Body of pancreas (tissue), 4 donors: ENCODE measurements at regions not wholly inside any gene's neighbourhood (a gene's known extent, or its start where the extent isn't known, plus 50 kb on each side); places are given as distances from the start of the nearest gene placed in this dataset.
"Not testable (repeated sequence)": the region's sequence is repeated elsewhere in the genome, so short reads cannot be mapped to it uniquely, and the experiment has no call there.

Experiments used
- ATAC-seq: fragments of 150-250 bp; one replicate; pipeline ENCODE4 v1.9.1; 2016
- DNase-seq, 4 donors: peaks; one replicate each; pipeline ENCODE4 v3.0.0-alpha.2; 2019
- H3K27ac ChIP-seq, 4 donors: fragments of 200-600 bp; sonication (generic); 1 replicate in 3 of 4; 2 replicates in 1 of 4; pipeline versions ENCODE4 v1.5.1 to v1.6.1; 2016 to 2019; ENCODE audit warnings: mild to moderate bottlenecking in 1 of 4, mixed read lengths in 1 of 4, moderate library complexity in 1 of 4
- H3K27me3 ChIP-seq, 2 donors: fragments of 200-600 bp; sonication (generic); one replicate each; pipeline ENCODE4 v1.6.0; 2016; ENCODE audit warnings: mild to moderate bottlenecking in 1 of 2
- H3K36me3 ChIP-seq, 2 donors: fragments of 200-600 bp; sonication (generic); replicated peaks in 1 of 2; 2 replicates each; pipeline ENCODE4 v1.5.1; 2016; ENCODE audit warnings: low read depth in 2 of 2; ENCODE audit not compliant: insufficient read depth in 1 of 2
- H3K4me1 ChIP-seq: fragments of 200-600 bp; sonication (generic); one replicate; pipeline ENCODE4 v1.6.0; 2016
- H3K4me3 ChIP-seq, 2 donors: fragments of 200-600 bp; sonication (generic); 1 replicate in 1 of 2; 2 replicates in 1 of 2; pipeline ENCODE4 v1.5.1; 2016 to 2019
- H3K9me3 ChIP-seq, 3 donors: fragments of 200-600 bp; sonication (generic); 1 replicate in 2 of 3; 2 replicates in 1 of 3; pipeline ENCODE4 v1.5.1; 2016
- WGBS, 2 donors: methylation state at CpG; one replicate each; pipeline ENCODE4 v1.1.5; 2017; 5-methylcytosine and 5-hydroxymethylcytosine counted together
- intact Hi-C: fragments of 100-400 bp; cut with DNase I; formaldehyde crosslinking; loops from one replicate; pipeline ENCODE4 v1.15.1; 2023

- ATAC-seq, result not testable (repeated sequence)
Observed at GRCh38 chr1:144067042-144067441, 95.3 kb upstream of the FAM72C start.

GRCh38 chr1:144066071-144066813 is 94.5 kb upstream of the FAM72C start:
- intact Hi-C loops, H3K36me3 ChIP-seq, H3K27ac ChIP-seq, H3K4me3 ChIP-seq, H3K27me3 ChIP-seq, H3K9me3 ChIP-seq, DNase-seq, H3K4me1 ChIP-seq: not testable (repeated sequence)
- 84% methylated on average over 4 of the region's 10 CpGs; no CpG with 5 or more reads in 1 of the 2 donors for WGBS, 2 donors
- ATAC-seq, result peak; percentile 6

More at GRCh38 chr1:144067042-144067441, 95.3 kb upstream of the FAM72C start:
- H3K9me3 ChIP-seq, H3K27ac ChIP-seq, intact Hi-C loops, H3K27me3 ChIP-seq, DNase-seq, H3K4me1 ChIP-seq, H3K36me3 ChIP-seq, H3K4me3 ChIP-seq: not testable (repeated sequence)
- no CpG with 5 or more reads among the region's 7 CpGs for WGBS, 2 donors

GRCh38 chr1:144065299-144066060 is 93.7 kb upstream of the FAM72C start:
- peak; percentile 92 for ATAC-seq
- not testable (repeated sequence) for H3K27ac ChIP-seq
- WGBS, 2 donors, result no CpG with 5 or more reads among the region's 5 CpGs

GRCh38 chr1:144049365-144049764 is 77.6 kb upstream of the FAM72C start:
- WGBS, 2 donors, result no CpG with 5 or more reads among the region's 5 CpGs
- H3K27me3 ChIP-seq, H3K9me3 ChIP-seq, H3K4me3 ChIP-seq, H3K36me3 ChIP-seq, H3K4me1 ChIP-seq, ATAC-seq, intact Hi-C loops, DNase-seq, H3K27ac ChIP-seq: not testable (repeated sequence)

More at GRCh38 chr1:144065299-144066060, 93.7 kb upstream of the FAM72C start:
- H3K27me3 ChIP-seq, H3K9me3 ChIP-seq, H3K36me3 ChIP-seq, H3K4me3 ChIP-seq, H3K4me1 ChIP-seq, DNase-seq, intact Hi-C loops: not testable (repeated sequence)

GRCh38 chr1:144046645-144047044 is 74.9 kb upstream of the FAM72C start:
- DNase-seq, intact Hi-C loops, H3K4me1 ChIP-seq, H3K4me3 ChIP-seq, H3K27ac ChIP-seq, H3K36me3 ChIP-seq, H3K27me3 ChIP-seq, ATAC-seq, H3K9me3 ChIP-seq: not testable (repeated sequence)
- no CpG with 5 or more reads among the region's 3 CpGs for WGBS, 2 donors

GRCh38 chr1:144045751-144046546 is 74.2 kb upstream of the FAM72C start:
- ATAC-seq, result not testable (repeated sequence)

GRCh38 chr1:144042251-144042650 is 70.5 kb upstream of the FAM72C start:
- H3K36me3 ChIP-seq, H3K9me3 ChIP-seq, H3K27me3 ChIP-seq, H3K27ac ChIP-seq, ATAC-seq, intact Hi-C loops, H3K4me3 ChIP-seq, H3K4me1 ChIP-seq, DNase-seq: not testable (repeated sequence)
- no CpG with 5 or more reads among the region's 1 CpG for WGBS, 2 donors

More at GRCh38 chr1:144045751-144046546, 74.2 kb upstream of the FAM72C start:
- H3K36me3 ChIP-seq, DNase-seq, H3K9me3 ChIP-seq, intact Hi-C loops, H3K27ac ChIP-seq, H3K27me3 ChIP-seq, H3K4me3 ChIP-seq, H3K4me1 ChIP-seq: not testable (repeated sequence)
- 57 to 82% methylated on average over 1 to 6 of the region's 13 CpGs for WGBS, 2 donors

- ATAC-seq, result not testable (repeated sequence)
Observed at GRCh38 chr1:144040293-144040692, 68.5 kb upstream of the FAM72C start.

GRCh38 chr1:144034045-144034444 is 62.3 kb upstream of the FAM72C start:
- intact Hi-C loops, result not testable (repeated sequence)
- WGBS, 2 donors, result no CpG with 5 or more reads among the region's 3 CpGs

More at GRCh38 chr1:144040293-144040692, 68.5 kb upstream of the FAM72C start:
- intact Hi-C loops, H3K36me3 ChIP-seq, H3K4me3 ChIP-seq, H3K4me1 ChIP-seq, DNase-seq, H3K27me3 ChIP-seq, H3K27ac ChIP-seq, H3K9me3 ChIP-seq: not testable (repeated sequence)
- no CpG with 5 or more reads among the region's 3 CpGs for WGBS, 2 donors

GRCh38 chr1:144031550-144031949 is 59.8 kb upstream of the FAM72C start:
- H3K27ac ChIP-seq, intact Hi-C loops, H3K4me3 ChIP-seq, H3K36me3 ChIP-seq, DNase-seq, H3K9me3 ChIP-seq, H3K4me1 ChIP-seq, H3K27me3 ChIP-seq, ATAC-seq: not testable (repeated sequence)
- WGBS, 2 donors, result 64 to 71% methylated on average over 1 of the region's 2 CpGs

More at GRCh38 chr1:144034045-144034444, 62.3 kb upstream of the FAM72C start:
- H3K27ac ChIP-seq, ATAC-seq, H3K9me3 ChIP-seq, H3K27me3 ChIP-seq, H3K4me1 ChIP-seq, H3K4me3 ChIP-seq, DNase-seq, H3K36me3 ChIP-seq: not testable (repeated sequence)

- H3K4me1 ChIP-seq, H3K27ac ChIP-seq, H3K36me3 ChIP-seq, ATAC-seq, intact Hi-C loops, H3K9me3 ChIP-seq, DNase-seq, H3K4me3 ChIP-seq, H3K27me3 ChIP-seq: not testable (repeated sequence)
- WGBS, 2 donors, result no CpG with 5 or more reads among the region's 2 CpGs
Observed at GRCh38 chr1:144026022-144026421, 54.2 kb upstream of the FAM72C start.
